H9 (cell line): ENCODE measurements at regions not wholly inside any gene's neighbourhood (a gene's known extent, or its start where the extent isn't known, plus 50 kb on each side); places are given as distances from the start of the nearest gene placed in this dataset.

Experiments used
- DNase-seq: peaks from one replicate; pipeline ENCODE4 v3.0.0-alpha.2; 2017
- H2AFZ ChIP-seq: one replicate; pipeline ENCODE4 v1.6.1; 2013; ENCODE audit warnings: mild to moderate bottlenecking, low read length, control low read depth, moderate library complexity
- H2AK5ac ChIP-seq: 2 replicates; pipeline ENCODE4 v1.6.1; 2013; ENCODE audit warnings: low read length, control low read depth, mixed read lengths; ENCODE audit not compliant: insufficient read length
- H2BK120ac ChIP-seq: one replicate; pipeline ENCODE4 v1.6.1; 2013; ENCODE audit warnings: low read depth, mild to moderate bottlenecking, low read length, control low read depth, inconsistent platforms; ENCODE audit not compliant: poor library complexity, severe bottlenecking
- H2BK12ac ChIP-seq: 2 replicates; pipeline ENCODE4 v1.6.1; 2013; ENCODE audit warnings: low read length, control low read depth, mixed read lengths, low read depth; ENCODE audit not compliant: insufficient read length
- H2BK15ac ChIP-seq: 2 replicates; pipeline ENCODE4 v1.6.1; 2013; ENCODE audit warnings: low read depth, low read length, control low read depth
- H2BK20ac ChIP-seq: one replicate; pipeline ENCODE4 v1.6.1; 2013; ENCODE audit warnings: low read depth, mild to moderate bottlenecking, low read length, control low read depth, inconsistent platforms; ENCODE audit not compliant: poor library complexity, severe bottlenecking
- H2BK5ac ChIP-seq: 2 replicates; pipeline ENCODE4 v1.6.1; 2013; ENCODE audit warnings: low read length, control low read depth, mixed read lengths; ENCODE audit not compliant: insufficient read length
- H3K14ac ChIP-seq: 2 replicates; pipeline ENCODE4 v1.6.1; 2013; ENCODE audit warnings: low read length, control low read depth; ENCODE audit not compliant: insufficient read depth
- H3K18ac ChIP-seq: 2 replicates; pipeline ENCODE4 v1.6.1; 2013; ENCODE audit warnings: low read depth, mild to moderate bottlenecking, mixed read lengths, low read length, control low read depth; ENCODE audit not compliant: insufficient read length
- H3K23ac ChIP-seq: 2 replicates; pipeline ENCODE4 v1.6.1; 2013; ENCODE audit warnings: low read length, control low read depth, mixed read lengths, low read depth; ENCODE audit not compliant: insufficient read length
- H3K23me2 ChIP-seq: 2 replicates; pipeline ENCODE4 v1.6.1; 2013; ENCODE audit warnings: low read depth, mild to moderate bottlenecking, mixed read lengths, low read length, control low read depth; ENCODE audit not compliant: insufficient read length, poor library complexity, severe bottlenecking
- H3K27ac ChIP-seq: 2 replicates; pipeline ENCODE4 v1.5.1; 2013; ENCODE audit warnings: low read length, control low read depth, mixed read lengths, low read depth; ENCODE audit not compliant: insufficient read length
- H3K27me3 ChIP-seq: 2 replicates; pipeline ENCODE4 v1.6.1; 2013; ENCODE audit warnings: low read length, control low read depth, inconsistent platforms; ENCODE audit not compliant: insufficient read depth
- H3K4ac ChIP-seq: 2 replicates; pipeline ENCODE4 v1.6.1; 2013; ENCODE audit warnings: low read depth, mild to moderate bottlenecking, control low read depth, inconsistent platforms, low read length, moderate library complexity
- H3K4me1 ChIP-seq: 2 replicates; pipeline ENCODE4 v1.6.1; 2013; ENCODE audit warnings: low read length, control low read depth, inconsistent platforms; ENCODE audit not compliant: insufficient read depth
- H3K4me2 ChIP-seq: 2 replicates; pipeline ENCODE4 v1.6.1; 2013; ENCODE audit warnings: low read length, control low read depth, mixed read lengths; ENCODE audit not compliant: insufficient read length, insufficient read depth
- H3K56ac ChIP-seq: 2 replicates; pipeline ENCODE4 v1.6.1; 2013; ENCODE audit warnings: low read depth, mild to moderate bottlenecking, mixed read lengths, low read length, control low read depth; ENCODE audit not compliant: insufficient read length
- H3K79me1 ChIP-seq: 2 replicates; pipeline ENCODE4 v1.6.1; 2013; ENCODE audit warnings: low read depth, mild to moderate bottlenecking, moderate library complexity, low read length, control low read depth, inconsistent platforms; ENCODE audit not compliant: insufficient read depth, poor library complexity, severe bottlenecking
- H3K79me2 ChIP-seq: 2 replicates; pipeline ENCODE4 v1.6.1; 2013; ENCODE audit warnings: low read length, control low read depth, inconsistent platforms; ENCODE audit not compliant: insufficient read depth
- H3K9ac ChIP-seq: 2 replicates; pipeline ENCODE4 v1.6.1; 2013; ENCODE audit warnings: low read length, control low read depth, mixed read lengths; ENCODE audit not compliant: insufficient read length; ENCODE audit errors: extremely low read depth
- H3K9me3 ChIP-seq: one replicate; pipeline ENCODE4 v1.6.1; 2013; ENCODE audit warnings: low read depth, low read length, inconsistent platforms; ENCODE audit not compliant: control insufficient read depth
- H3T11ph ChIP-seq: one replicate; pipeline ENCODE4 v1.6.1; 2013; ENCODE audit warnings: mild to moderate bottlenecking, low read length, control low read depth, inconsistent platforms
- H4K20me1 ChIP-seq: one replicate; pipeline ENCODE4 v1.6.1; 2013; ENCODE audit not compliant: control insufficient read depth, insufficient read length, insufficient read depth
- H4K5ac ChIP-seq: 2 replicates; pipeline ENCODE4 v1.6.1; 2013; ENCODE audit warnings: low read depth, mild to moderate bottlenecking, mixed read lengths, low read length, control low read depth; ENCODE audit not compliant: insufficient read length
- H4K8ac ChIP-seq: replicated peaks from 2 replicates; pipeline ENCODE4 v1.6.1; 2013; ENCODE audit warnings: low read length, control low read depth, mixed read lengths, low read depth; ENCODE audit not compliant: insufficient read length
- H4K91ac ChIP-seq: 2 replicates; pipeline ENCODE4 v1.6.1; 2013; ENCODE audit warnings: low read depth, mild to moderate bottlenecking, moderate library complexity, mixed read lengths, low read length, control low read depth; ENCODE audit not compliant: insufficient read length
- H3K27ac Mint-ChIP-seq, 3 experiments: 2 replicates in 2 of 3; 3 replicates in 1 of 3; pipeline ENCODE4 v1.8.0; 2020 to 2021; ENCODE audit warnings: mixed read lengths in 3 of 3, mild to moderate bottlenecking in 1 of 3, moderate library complexity in 1 of 3
- H3K27me3 Mint-ChIP-seq: 2 replicates; pipeline ENCODE4 v1.8.0; 2021; ENCODE audit warnings: low read depth, mild to moderate bottlenecking, moderate library complexity, mixed read lengths
- H3K36me3 Mint-ChIP-seq, 3 experiments: 2 replicates in 2 of 3; 3 replicates in 1 of 3; pipeline ENCODE4 v1.8.0; 2020 to 2021; ENCODE audit warnings: low read depth in 3 of 3, mixed read lengths in 3 of 3; ENCODE audit not compliant: insufficient read depth in 1 of 3
- H3K4me1 Mint-ChIP-seq, 2 experiments: 2 replicates each; pipeline ENCODE4 v1.8.0; 2020; ENCODE audit warnings: mixed read lengths in 2 of 2
- H3K4me3 Mint-ChIP-seq, 2 experiments: 2 replicates in 1 of 2; 3 replicates in 1 of 2; pipeline ENCODE4 v1.8.0; 2020 to 2021; ENCODE audit warnings: mild to moderate bottlenecking in 2 of 2, mixed read lengths in 2 of 2, moderate library complexity in 1 of 2
- H3K9me3 Mint-ChIP-seq, 2 experiments: 2 replicates in 1 of 2; 3 replicates in 1 of 2; pipeline ENCODE4 v1.8.0; 2020; ENCODE audit warnings: mild to moderate bottlenecking in 2 of 2, mixed read lengths in 2 of 2, moderate library complexity in 1 of 2
- WGBS: extraction: QIAGEN DNeasy Blood & Tissue Kit; methylation state at CpG from one replicate; pipeline ENCODE4 v1.1.7; 2013; ENCODE audit warnings: missing lambda C conversion rate, low lambda C conversion rate, mixed read lengths; ENCODE audit not compliant: insufficient read length; ENCODE audit errors: extremely low coverage; 5-methylcytosine and 5-hydroxymethylcytosine counted together
- TF ChIP-seq, protein P1 (sequence below): fragments of 200-600 bp; sonication (generic); conservative IDR thresholded peaks from 3 replicates; pipeline ENCODE4 v1.8.0; 2021; ENCODE audit warnings: antibody characterized with exemption, mild to moderate bottlenecking

DNA sequence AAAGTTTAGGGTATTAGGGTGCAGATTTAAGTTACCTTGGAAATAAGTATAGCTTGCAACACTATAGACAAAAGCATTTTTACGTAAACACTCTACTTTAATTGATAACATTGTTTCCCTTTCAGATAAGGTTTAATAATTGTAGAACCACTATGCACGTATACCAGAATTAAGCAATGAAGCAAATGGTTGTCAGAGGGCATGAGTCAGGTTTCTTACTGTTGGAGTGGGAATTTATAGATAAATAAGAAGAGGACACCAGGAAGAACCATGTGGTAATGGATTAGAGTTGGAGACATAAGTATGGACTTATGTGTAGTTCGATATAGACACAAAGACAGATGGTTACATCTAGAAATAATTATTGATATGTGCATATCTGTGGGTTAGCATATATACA is 355.6 kb downstream of the ETV1 start:
- Mint-ChIP-seq H3K27me3 (no peaks in the 10 kb centered on the region), H3K9me3 (no peaks in the 10 kb centered on the region), H3K4me3 (no peak overlapping the region), H3K36me3 (no peaks in the 10 kb centered on the region), H3K27ac (no peak overlapping the region), H3K4me1 (no peaks in the 10 kb centered on the region)
- no peak overlapping the region for H3K14ac ChIP-seq
- H2BK12ac ChIP-seq, result no peak overlapping the region
- H3K79me1 ChIP-seq, result no peaks in the 10 kb centered on the region
- no peaks in the 10 kb centered on the region for H3K79me2 ChIP-seq
- H3K27ac ChIP-seq, result no peak overlapping the region
- no peaks in the 10 kb centered on the region for H3K23me2 ChIP-seq
- no peaks in the 10 kb centered on the region for H3K9me3 ChIP-seq
- no peak overlapping the region for H3T11ph ChIP-seq
- no peaks in the 10 kb centered on the region for H4K20me1 ChIP-seq
- H2BK5ac ChIP-seq, result no peak overlapping the region
- H2BK120ac ChIP-seq, result no peak overlapping the region
- no peak overlapping the region for H3K4ac ChIP-seq
- no peak for DNase-seq
- no peak overlapping the region for H3K9ac ChIP-seq
- no peaks in the 10 kb centered on the region for H3K4me1 ChIP-seq
- no peaks in the 10 kb centered on the region for H3K27me3 ChIP-seq
- H3K18ac ChIP-seq, result no peak overlapping the region
- H2AK5ac ChIP-seq, result no peak overlapping the region
- H4K5ac ChIP-seq, result no peak overlapping the region
- no peak overlapping the region for H3K4me2 ChIP-seq
- no peak overlapping the region for H2BK20ac ChIP-seq
- no CpG with 5 or more reads among the region's 3 CpGs for WGBS
- H4K91ac ChIP-seq, result no peak overlapping the region
- no peak overlapping the region for H2AFZ ChIP-seq
- no peak overlapping the region for H2BK15ac ChIP-seq
- no peak overlapping the region for H3K23ac ChIP-seq
- H3K56ac ChIP-seq, result no peak overlapping the region
- no peak overlapping the region for H4K8ac ChIP-seq
- TF ChIP-seq, protein P1, sequence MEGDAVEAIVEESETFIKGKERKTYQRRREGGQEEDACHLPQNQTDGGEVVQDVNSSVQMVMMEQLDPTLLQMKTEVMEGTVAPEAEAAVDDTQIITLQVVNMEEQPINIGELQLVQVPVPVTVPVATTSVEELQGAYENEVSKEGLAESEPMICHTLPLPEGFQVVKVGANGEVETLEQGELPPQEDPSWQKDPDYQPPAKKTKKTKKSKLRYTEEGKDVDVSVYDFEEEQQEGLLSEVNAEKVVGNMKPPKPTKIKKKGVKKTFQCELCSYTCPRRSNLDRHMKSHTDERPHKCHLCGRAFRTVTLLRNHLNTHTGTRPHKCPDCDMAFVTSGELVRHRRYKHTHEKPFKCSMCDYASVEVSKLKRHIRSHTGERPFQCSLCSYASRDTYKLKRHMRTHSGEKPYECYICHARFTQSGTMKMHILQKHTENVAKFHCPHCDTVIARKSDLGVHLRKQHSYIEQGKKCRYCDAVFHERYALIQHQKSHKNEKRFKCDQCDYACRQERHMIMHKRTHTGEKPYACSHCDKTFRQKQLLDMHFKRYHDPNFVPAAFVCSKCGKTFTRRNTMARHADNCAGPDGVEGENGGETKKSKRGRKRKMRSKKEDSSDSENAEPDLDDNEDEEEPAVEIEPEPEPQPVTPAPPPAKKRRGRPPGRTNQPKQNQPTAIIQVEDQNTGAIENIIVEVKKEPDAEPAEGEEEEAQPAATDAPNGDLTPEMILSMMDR, result no peak
